GM21723 (cell line): ENCODE measurements at regions not wholly inside any gene's neighbourhood (a gene's known extent, or its start where the extent isn't known, plus 50 kb on each side); places are given as distances from the start of the nearest gene placed in this dataset.
"Not testable (repeated sequence)": the region's sequence is repeated elsewhere in the genome, so short reads cannot be mapped to it uniquely, and the experiment has no call there.

Source experiments
- ATAC-seq: cut with Tn5 transposase; IDR thresholded peaks from one replicate; pipeline ENCODE4 v1.9.1; 2021; ENCODE audit warnings: mild to moderate bottlenecking, moderate library complexity; ENCODE audit not compliant: unreplicated experiment

DNA sequence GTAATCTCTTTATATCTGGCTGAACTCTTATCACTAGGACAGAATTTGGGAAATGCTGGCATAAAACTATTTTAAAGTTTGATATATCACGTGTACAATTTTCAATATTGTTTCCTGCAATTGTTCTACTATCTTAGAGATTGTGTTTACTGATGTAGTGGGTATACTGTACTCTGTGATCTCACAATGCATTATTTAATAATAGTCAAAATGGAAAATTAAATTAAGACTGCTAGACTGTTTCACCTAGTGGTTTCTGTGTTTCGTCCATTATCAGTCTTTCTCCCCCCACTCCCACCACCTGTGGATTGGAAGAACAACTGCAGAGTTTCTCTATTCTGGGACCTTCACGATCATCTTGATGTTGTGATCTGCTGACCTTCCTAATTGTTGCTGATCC, 449.2 kb upstream of the SLC10A2 start:
- ATAC-seq, result no peak

DNA sequence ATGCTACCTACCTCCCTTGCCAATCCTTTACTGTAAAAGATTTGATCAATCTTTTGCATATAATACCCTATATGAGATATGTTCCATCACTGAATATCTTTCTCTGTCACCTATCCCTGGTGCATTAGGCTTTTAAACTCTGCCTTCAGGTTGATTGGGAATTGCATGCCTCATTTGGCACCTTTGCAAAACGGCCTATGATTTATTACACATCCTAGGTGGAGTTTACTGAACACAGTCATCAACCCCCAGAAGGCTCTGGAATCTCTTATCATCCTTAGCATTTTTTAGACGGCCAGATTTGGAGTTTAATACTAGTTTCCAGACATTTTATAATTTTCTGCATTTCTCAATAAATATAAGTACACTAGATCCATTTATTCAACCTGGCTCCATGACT, 448.4 kb upstream of the SLC10A2 start:
- ATAC-seq, result no peak

DNA sequence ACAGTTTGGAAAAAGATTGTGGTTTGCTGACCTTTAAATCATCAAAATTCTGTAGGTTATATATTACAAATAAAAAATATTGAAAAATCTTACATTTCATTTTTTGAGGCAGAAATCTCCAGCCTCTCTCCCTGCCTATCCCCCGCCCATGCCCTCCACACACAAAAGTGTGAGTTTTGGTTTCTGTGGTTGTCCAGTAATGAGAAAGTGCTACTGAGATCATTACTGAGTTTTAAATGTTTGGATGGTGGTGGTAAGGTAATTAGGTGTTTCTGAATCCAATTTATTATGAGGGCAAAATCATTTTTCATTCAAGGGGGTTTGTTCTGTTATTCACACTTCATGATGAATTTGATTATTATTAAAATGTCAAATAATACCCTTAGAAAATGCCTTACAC, 448.0 kb upstream of the SLC10A2 start:
- no peak for ATAC-seq

DNA sequence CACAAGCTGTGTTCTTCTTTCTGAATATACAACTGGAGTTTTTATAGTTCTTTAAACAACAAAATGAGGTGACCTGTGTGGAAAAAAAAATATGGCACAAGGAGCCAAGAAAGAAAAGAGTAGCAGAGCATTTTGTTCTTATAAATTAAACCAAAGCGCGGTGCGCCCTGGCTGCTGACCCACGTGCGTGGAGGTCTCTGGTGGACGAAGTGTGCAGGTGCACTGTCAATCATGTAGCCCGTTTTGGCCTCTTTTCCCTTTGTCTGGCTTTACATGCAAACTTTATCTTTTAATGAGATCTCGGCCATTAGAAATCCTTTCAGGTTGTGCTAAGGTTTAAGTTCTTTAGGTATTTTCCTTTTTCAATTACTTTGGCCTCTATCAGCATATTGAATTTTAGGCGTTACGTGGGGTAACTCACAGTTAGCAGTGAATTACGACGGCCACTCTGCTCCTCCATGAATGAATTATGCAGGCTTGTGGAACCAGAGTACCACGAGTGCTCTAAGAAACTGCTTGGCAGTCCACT, 443.9 kb upstream of the SLC10A2 start:
- ATAC-seq, result no peak

DNA sequence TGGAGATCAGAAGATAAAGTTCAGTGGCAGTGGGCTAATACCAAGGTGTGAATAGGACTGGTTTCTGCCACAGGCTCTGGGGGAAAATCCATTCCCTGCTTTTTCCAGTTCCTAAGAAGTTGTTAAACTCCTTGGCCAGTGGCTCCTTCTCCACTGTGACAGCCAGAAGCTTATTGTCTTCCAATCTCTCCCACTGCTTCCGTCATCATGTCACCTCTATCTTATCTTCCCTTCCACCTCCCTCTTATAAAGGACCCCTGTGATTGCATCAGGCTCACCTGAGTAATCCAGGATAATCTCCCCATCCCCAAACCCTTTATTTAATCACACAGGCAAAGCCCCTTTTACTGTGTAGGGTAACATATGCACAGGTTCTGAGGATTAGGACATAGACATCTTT, 431.2 kb upstream of the SLC10A2 start:
- ATAC-seq, result no peak

DNA sequence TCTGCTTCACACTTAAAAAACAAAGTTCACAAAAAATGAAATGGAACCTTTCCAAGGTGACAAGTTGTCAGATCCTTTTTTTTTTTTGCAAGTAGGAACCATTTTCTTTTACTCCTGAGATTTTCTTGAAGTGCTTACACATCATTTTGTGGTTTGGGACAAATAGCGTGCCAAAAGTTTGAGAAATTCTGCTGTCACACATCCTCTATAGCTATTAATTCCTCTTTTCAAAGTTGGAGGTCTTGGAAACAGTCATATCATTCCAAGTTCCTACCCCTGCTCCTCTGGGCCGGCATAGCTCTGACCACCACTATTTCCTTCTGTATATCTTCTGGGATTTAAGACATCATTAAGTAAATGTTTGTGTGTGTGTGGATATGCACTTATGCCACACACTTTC, 421.6 kb upstream of the SLC10A2 start:
- ATAC-seq, result no peak

DNA sequence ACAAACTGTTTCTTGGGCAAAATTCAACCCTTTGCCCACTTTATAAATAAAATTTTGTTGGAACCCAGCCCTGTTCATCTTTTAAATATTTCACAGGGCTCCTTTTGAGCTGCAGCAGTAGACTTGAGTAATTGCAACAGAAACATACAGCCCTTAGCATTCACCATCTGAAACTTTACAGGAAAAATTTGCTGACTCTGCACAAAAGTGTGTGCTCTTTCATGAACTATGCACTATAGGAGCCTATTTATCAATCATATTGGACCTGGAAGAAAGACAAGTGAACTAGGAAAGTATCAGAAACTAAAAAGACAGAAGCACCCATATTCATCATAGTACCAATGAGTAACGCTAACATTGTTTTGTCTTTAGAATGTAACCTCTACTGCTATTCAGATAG, 406.9 kb upstream of the SLC10A2 start:
- ATAC-seq, result no peak

DNA sequence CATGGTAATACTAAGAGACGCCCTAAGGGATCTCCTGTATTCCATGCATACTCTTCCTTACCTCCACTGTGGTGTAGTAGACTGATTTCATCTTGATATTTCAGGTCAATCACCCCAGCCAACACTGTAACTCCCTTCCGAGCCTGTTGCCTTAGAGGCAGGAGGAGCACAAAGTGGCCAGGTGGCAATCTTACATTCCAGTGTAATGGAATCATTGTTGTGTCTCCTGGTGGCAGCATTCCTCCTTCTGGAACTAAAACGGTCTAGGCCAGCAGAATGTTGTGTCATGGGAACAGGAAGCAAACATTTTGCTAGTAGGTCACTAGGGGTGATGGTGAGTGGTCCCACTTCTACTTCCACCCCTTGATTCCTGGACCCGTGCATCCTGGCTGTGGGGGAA, 405.7 kb upstream of the SLC10A2 start:
- ATAC-seq, result no peak

DNA sequence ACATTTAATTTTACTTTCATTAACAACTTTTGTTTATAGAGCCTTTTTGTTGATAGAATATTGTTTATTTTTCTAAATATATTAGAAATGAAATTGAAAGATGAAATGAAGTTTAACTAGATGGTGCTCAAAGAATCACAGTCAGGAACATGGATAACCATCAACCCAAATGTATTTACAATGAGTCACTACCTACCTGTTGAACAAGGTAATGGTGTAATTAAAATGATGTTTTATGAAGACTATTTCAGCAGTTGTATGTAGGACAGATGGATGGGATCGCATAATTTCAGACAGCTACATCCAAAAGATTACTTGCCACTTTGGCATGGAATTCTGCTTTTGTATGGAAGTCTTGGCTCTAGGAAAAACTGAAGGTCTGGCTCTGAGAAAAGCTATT, 403.6 kb upstream of the SLC10A2 start:
- ATAC-seq, result no peak

DNA sequence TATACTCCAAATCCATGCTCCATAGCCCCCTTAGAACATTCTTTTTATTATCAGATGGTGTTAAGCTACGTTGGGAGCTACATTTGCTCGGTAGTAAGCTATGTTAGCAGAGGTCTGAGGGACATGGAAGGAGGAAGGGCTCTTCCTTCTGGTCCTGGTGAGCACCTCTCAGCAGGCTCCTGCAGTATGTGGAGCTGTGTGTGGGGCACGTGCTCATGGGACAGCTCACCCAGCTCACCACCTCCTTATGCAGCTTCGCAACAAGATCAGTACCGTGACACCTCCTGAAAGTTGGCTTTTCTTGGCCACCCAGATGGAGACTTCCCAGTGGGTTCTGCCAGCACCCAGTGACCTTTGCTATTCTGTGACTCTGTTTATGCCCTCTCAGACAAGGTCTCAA, 400.5 kb upstream of the SLC10A2 start:
- no peak for ATAC-seq

DNA sequence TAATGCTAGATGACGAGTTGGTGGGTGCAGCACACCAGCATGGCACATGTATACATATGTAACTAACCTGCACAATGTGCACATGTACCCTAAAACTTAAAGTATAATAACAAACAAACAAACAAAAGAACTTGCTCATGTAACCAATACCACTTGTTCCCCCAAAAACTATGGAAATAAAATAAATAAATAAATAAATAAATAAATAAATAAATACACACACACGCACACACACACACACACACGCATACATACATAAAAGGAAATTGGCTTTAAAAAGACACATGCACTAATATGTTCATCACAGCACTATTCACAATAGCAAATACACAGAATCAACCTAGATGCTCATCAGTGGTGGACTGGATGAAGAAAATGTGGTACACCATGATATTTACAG, 394.0 kb upstream of the SLC10A2 start:
- ATAC-seq, result not testable (repeated sequence)

DNA sequence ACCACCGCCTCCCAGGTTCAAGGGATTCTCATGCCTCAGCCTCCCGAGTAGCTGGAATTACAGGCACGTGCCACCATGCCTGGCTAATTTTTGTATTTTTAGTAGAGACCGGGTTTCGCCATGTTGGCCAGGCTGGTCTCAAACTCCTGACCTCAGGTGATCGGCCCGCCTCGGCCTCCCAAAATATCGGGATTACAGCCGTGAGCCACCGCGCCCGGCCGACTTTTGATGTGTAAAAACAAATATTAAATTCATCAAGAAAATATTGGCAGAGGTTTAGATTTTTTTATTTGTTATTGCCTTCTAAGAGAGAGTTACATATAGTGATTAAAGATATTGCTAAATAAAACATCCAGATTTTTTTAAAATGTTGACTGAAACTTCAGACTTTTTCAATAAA, 390.8 kb upstream of the SLC10A2 start:
- ATAC-seq, result not testable (repeated sequence)

DNA sequence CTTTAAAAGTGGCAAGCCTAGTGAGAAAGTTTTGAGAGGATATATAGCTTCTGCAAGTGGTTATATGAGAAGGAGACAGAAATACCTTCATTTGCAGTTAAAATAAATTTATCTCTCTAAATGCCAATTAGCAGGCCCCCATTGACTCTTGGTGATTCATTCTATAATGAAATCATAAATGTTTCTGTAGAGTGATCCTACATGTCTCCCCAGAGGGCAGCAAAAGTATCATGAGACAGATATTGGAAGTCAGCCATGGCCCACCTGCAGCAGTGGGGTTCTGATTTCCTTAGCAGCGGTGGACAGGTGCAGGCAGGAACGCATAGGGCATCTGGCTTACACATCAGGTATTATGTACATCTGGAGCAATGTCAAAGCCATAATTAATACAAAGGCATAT, 385.4 kb upstream of the SLC10A2 start:
- no peak for ATAC-seq

DNA sequence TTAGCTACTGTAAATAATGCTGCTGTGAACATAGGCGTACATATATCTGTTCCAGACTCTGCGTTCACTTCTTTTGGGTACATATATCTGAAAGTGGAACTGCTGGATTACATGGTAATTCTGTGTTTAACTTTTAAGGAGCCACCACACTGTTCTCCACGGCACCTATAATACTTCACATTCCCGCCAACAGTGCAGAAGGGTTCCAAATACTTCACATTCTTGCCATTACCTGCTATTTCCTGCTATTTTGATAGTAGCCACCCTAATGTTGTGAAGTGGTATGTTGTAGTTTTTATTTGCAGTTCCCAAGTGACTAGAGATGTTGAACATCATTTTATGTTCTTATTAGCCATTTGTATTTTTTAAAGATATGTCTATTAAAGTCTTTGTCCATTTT, 377.4 kb upstream of the SLC10A2 start:
- no peak for ATAC-seq

DNA sequence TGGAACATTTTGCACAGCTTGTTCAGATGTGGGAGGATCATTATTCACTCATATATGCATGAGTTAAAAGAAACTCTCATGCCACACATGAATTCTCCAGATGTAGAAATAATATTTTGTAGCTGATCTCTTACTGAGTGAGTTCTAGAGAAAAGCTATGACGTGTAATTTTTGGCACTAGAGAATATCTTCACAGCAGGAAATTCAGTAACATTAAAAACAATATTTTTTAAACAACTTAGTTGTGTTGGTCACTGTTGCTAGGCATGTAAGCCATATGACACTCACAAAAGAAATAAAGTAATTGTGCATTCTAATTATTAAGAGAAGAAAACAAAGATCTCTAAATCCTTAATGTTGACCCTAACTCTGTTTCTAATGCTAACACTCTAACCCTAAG, 371.4 kb upstream of the SLC10A2 start:
- ATAC-seq, result no peak

DNA sequence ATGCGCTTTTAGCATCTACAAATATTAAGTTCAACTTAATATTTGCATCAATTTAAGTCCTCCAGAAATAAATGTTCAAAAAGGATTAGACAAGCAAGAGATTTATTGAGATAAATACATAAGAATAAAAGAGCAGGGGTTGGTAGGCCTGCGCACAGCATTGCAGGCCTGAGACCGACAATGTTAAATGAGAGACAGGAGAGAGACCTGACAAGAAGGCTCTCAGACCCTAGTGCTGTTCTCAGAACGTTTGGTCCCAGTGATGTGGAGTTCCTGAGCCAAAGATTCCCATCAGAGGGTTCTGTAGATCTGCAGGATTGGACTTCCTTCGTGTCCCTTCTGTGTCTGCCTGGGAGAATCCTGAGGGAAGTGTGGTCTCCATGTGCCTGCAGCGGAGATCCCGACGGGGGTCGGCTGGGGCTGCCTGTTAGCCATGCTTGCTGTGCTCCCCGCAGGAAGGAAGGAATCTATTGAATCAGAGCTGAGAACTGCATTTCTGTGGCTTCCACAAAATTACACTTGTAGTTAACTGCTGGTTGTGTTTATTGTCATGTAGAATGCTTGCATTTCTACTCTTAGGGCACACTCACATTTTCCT, 369.9 kb upstream of the SLC10A2 start:
- no peak for ATAC-seq

DNA sequence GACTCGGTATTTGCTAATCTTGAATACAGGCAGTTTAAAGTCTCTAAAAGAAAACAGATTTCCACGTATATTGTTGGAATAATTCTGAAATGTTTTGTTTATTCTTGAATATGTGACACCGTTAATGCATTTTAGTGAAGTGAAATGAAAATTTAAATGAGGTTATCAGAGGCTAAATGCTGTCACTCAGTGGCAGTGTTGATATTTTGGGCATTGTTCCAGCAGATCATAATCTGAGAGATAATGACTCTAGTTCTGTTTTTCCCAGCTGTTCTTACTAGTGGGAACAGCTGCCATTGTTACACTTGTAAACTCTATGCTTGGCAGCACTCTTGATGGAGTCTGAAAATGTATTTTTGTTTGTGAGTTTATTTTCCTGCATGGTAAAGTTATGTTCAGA, 365.6 kb upstream of the SLC10A2 start:
- ATAC-seq, result no peak

DNA sequence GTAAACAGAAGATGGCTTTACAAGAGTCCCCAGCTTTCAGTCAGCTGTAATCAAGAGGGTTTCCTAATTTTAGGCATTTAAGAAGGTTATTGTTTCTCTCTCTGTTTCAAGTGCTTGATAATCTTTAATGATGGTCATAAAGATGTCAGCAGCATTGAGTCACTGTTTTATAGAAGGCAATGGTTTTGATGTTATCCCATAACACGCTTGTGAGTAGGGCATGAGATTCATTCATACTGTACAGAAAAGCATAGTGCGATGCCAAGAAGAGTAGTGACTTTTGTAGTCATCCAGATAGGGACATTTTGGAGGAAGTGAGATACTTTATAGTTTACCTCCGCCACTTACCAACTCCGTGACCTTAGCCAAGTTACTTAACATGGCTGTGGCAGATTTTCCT, 364.2 kb upstream of the SLC10A2 start:
- no peak for ATAC-seq

DNA sequence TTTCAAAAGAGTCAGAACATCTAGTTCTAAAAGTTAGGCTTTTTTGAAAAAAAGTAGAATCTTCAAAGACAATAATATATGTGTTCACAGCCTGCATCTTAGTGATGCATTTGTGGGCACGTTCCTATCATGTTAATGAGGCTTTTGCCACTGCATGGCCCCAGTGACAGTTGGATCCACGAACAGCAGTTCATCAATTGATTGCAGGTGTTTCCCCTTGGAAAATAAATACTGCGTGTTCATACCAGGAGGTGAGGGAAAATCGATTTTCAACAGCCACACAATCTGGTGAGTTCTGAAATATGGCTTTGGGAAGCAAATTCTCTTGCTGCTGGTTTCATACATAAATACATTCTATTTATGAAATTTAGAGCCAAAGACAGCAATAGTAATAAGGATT, 343.8 kb upstream of the SLC10A2 start:
- ATAC-seq, result no peak

DNA sequence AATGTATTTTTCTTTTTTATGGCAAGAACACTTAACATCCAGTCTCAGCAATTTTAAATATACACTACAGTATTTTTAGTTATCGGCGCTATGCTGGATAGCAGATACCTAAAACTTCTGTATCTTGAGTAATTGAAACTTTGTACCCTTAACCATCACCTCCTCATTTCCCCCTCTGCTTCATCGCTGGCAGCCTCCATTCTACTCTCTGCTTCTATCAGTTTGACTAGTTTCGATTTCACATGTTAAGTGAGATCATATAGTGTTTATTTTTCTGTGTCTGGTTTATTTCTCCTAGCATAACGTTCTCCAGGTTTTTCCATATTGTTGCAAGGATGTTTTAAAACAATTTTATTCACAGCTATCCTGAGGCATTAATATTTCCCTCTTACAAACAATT, 340.8 kb upstream of the SLC10A2 start:
- no peak for ATAC-seq

DNA sequence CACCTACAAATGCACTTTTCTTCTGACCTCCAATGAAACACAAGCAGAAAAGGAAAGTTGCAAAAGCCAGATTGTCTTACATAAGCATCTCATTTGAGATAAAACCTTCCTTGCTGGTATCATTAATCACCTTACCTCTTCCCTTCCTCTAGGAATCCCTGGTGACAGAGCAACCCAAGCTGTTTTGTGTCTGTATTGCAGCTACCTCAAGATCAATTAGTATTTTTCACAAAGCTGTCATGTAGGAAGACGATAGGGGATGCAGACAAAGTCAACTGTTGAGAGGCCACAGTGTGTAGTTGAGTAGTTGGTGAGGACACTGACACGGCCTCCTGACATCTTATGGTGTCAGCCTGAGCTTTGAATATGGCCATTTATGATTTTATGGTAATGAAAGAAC, 339.1 kb upstream of the SLC10A2 start:
- ATAC-seq, result no peak

DNA sequence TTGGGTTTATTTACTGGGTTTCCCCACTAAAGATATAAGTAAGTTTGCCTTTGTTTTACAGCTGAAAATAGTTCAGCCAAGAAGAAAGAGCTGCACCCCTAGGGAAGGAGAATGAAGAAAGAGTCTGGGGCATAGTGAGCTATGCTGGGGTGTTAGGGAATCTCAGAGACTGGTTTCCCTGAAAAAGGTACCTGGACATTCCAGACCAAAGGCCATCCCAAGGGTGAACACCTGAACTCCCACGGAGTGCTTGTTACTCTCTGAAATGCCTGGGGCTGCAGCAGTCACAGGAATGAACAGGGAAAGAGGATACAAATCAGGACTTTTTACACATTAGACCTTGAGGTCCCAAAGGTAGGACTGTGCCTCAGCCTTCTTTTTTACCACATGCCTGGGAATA, 337.6 kb upstream of the SLC10A2 start:
- no peak for ATAC-seq

DNA sequence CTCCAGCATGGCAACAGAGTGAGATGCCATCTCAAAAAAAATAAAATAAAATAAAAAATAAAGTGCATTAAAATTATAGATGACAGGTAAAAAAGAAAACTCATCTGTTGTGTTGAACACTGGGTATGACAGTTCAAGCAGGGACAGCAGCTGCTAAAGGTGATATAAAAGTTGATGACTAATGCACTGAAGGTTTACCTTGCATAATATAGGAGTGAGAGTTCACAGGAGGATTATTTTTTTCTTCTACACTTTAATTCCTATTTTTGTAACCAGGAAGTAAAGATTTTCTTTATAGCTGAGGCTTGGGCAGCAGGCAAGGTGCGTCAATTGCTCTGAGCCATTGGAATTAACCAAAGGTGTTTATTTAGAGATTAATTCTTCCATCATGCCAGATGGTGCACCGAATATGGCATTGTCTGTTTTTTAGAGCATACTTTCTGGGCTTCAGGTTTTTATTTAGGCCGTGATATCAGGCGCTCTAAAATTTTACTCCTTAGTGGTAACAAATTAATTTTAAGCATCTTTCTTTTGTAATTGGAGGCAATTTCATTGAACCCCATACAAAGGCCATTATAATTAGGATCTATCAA, 337.0 kb upstream of the SLC10A2 start:
- ATAC-seq, result no peak
